ENCODE measurements at regions not wholly inside any gene's neighbourhood (a gene's known extent, or its start where the extent isn't known, plus 50 kb on each side); places are given as distances from the start of the nearest gene placed in this dataset.
"Not testable (repeated sequence)": the region's sequence is repeated elsewhere in the genome, so short reads cannot be mapped to it uniquely, and the experiment has no call there.

- H3K36me3 ChIP-seq (ENCODE audit: insufficient read depth): no peaks in the 10 kb centered on the region
- H3K4me1 ChIP-seq (ENCODE audit: insufficient read depth): no peaks in the 10 kb centered on the region
- 79% methylated on average over 3 of the region's 3 CpGs for WGBS
- DNase-seq (ENCODE audit: extremely low spot score): no peak
- H3K27ac ChIP-seq (ENCODE audit: low read depth): no peak overlapping the region
- H3K4me3 ChIP-seq (ENCODE audit: low read depth, low read length): no peak overlapping the region
Observed at GRCh38 chr7:97310-97841, 95.0 kb upstream of the FAM20C start.

- Histone ChIP-seq H3K27ac (ENCODE audit: low read depth) (no peak overlapping the region), H3K36me3 (ENCODE audit: insufficient read depth) (no peaks in the 10 kb centered on the region), H3K4me3 (ENCODE audit: low read depth, low read length) (no peak overlapping the region), H3K4me1 (ENCODE audit: insufficient read depth) (no peaks in the 10 kb centered on the region)
- DNase-seq (ENCODE audit: extremely low spot score): no peak
- WGBS: 82% methylated on average over 10 of the region's 10 CpGs
Observed at GRCh38 chr7:101146-102046, 91.0 kb upstream of the FAM20C start.

- 85% methylated on average over 13 of the region's 13 CpGs for WGBS
- no peak for DNase-seq (ENCODE audit: extremely low spot score)
- Histone ChIP-seq H3K27ac (ENCODE audit: low read depth) (no peak overlapping the region), H3K4me1 (ENCODE audit: insufficient read depth) (no peaks in the 10 kb centered on the region), H3K36me3 (ENCODE audit: insufficient read depth) (no peaks in the 10 kb centered on the region), H3K4me3 (ENCODE audit: low read depth, low read length) (no peak overlapping the region)
Observed at GRCh38 chr7:102047-102711, 90.2 kb upstream of the FAM20C start.

GRCh38 chr7:102721-103120 is 89.7 kb upstream of the FAM20C start:
- WGBS: 76% methylated on average over 14 of the region's 14 CpGs
- Histone ChIP-seq H3K36me3 (ENCODE audit: insufficient read depth) (no peaks in the 10 kb centered on the region), H3K27ac (ENCODE audit: low read depth) (no peak overlapping the region), H3K4me1 (ENCODE audit: insufficient read depth) (no peaks in the 10 kb centered on the region), H3K4me3 (ENCODE audit: low read depth, low read length) (no peak overlapping the region)
- DNase-seq (ENCODE audit: extremely low spot score): no peak

- not testable (repeated sequence) for H3K27ac ChIP-seq (ENCODE audit: low read depth); H3K4me1 ChIP-seq (ENCODE audit: insufficient read depth); DNase-seq (ENCODE audit: extremely low spot score); H3K4me3 ChIP-seq (ENCODE audit: low read depth, low read length); H3K36me3 ChIP-seq (ENCODE audit: insufficient read depth)
- WGBS: 97% methylated on average over 7 of the region's 10 CpGs
Observed at GRCh38 chr7:103981-104380, 88.4 kb upstream of the FAM20C start.

GRCh38 chr7:105002-105401 is 87.4 kb upstream of the FAM20C start:
- Histone ChIP-seq H3K27ac (ENCODE audit: low read depth) (no peak overlapping the region), H3K36me3 (ENCODE audit: insufficient read depth) (no peaks in the 10 kb centered on the region), H3K4me3 (ENCODE audit: low read depth, low read length) (no peak overlapping the region), H3K4me1 (ENCODE audit: insufficient read depth) (no peaks in the 10 kb centered on the region)
- no peak for DNase-seq (ENCODE audit: extremely low spot score)
- WGBS: 92% methylated on average over 8 of the region's 8 CpGs

GRCh38 chr7:106356-106755 is 86.0 kb upstream of the FAM20C start:
- no peaks in the 10 kb centered on the region for H3K4me1 ChIP-seq (ENCODE audit: insufficient read depth)
- no peak for DNase-seq (ENCODE audit: extremely low spot score)
- WGBS: 44% methylated on average over 5 of the region's 5 CpGs

GRCh38 chr7:107233-107632 is 85.1 kb upstream of the FAM20C start:
- Histone ChIP-seq H3K36me3 (ENCODE audit: insufficient read depth) (no peaks in the 10 kb centered on the region), H3K4me1 (ENCODE audit: insufficient read depth) (no peaks in the 10 kb centered on the region), H3K27ac (ENCODE audit: low read depth) (no peak overlapping the region), H3K4me3 (ENCODE audit: low read depth, low read length) (no peak overlapping the region)
- WGBS: 85% methylated on average over 4 of the region's 4 CpGs
- no peak for DNase-seq (ENCODE audit: extremely low spot score)

More at GRCh38 chr7:106356-106755, 86.0 kb upstream of the FAM20C start:
- Histone ChIP-seq H3K36me3 (ENCODE audit: insufficient read depth) (no peaks in the 10 kb centered on the region), H3K4me3 (ENCODE audit: low read depth, low read length) (no peak overlapping the region), H3K27ac (ENCODE audit: low read depth) (no peak overlapping the region)

GRCh38 chr7:107907-108306 is 84.5 kb upstream of the FAM20C start:
- no peak for DNase-seq (ENCODE audit: extremely low spot score)
- WGBS: 90% methylated on average over 3 of the region's 3 CpGs
- no peak overlapping the region for H3K27ac ChIP-seq (ENCODE audit: low read depth)
- no peak overlapping the region for H3K4me3 ChIP-seq (ENCODE audit: low read depth, low read length)
- no peaks in the 10 kb centered on the region for H3K4me1 ChIP-seq (ENCODE audit: insufficient read depth)
- H3K36me3 ChIP-seq (ENCODE audit: insufficient read depth): no peaks in the 10 kb centered on the region

- 80% methylated on average over 10 of the region's 10 CpGs for WGBS
- DNase-seq (ENCODE audit: extremely low spot score): no peak
- Histone ChIP-seq H3K27ac (ENCODE audit: low read depth) (no peak overlapping the region), H3K36me3 (ENCODE audit: insufficient read depth) (no peaks in the 10 kb centered on the region), H3K4me3 (ENCODE audit: low read depth, low read length) (no peak overlapping the region), H3K4me1 (ENCODE audit: insufficient read depth) (no peaks in the 10 kb centered on the region)
Observed at GRCh38 chr7:109094-109493, 83.3 kb upstream of the FAM20C start.

- WGBS: 80% methylated on average over 21 of the region's 21 CpGs
- DNase-seq (ENCODE audit: extremely low spot score): no peak
- H3K27ac ChIP-seq (ENCODE audit: low read depth): no peak overlapping the region
Observed at GRCh38 chr7:109898-110556, 82.3 kb upstream of the FAM20C start.

GRCh38 chr7:110557-111232 is 81.7 kb upstream of the FAM20C start:
- no peak for DNase-seq (ENCODE audit: extremely low spot score)
- no peak overlapping the region for H3K27ac ChIP-seq (ENCODE audit: low read depth)
- H3K4me1 ChIP-seq (ENCODE audit: insufficient read depth): no peaks in the 10 kb centered on the region
- no peaks in the 10 kb centered on the region for H3K36me3 ChIP-seq (ENCODE audit: insufficient read depth)
- no peak overlapping the region for H3K4me3 ChIP-seq (ENCODE audit: low read depth, low read length)
- 92% methylated on average over 11 of the region's 11 CpGs for WGBS

More at GRCh38 chr7:109898-110556, 82.3 kb upstream of the FAM20C start:
- no peaks in the 10 kb centered on the region for H3K4me1 ChIP-seq (ENCODE audit: insufficient read depth)
- H3K4me3 ChIP-seq (ENCODE audit: low read depth, low read length): no peak overlapping the region
- H3K36me3 ChIP-seq (ENCODE audit: insufficient read depth): no peaks in the 10 kb centered on the region

- WGBS: 91% methylated on average over 1 of the region's 1 CpG
- no peak for DNase-seq (ENCODE audit: extremely low spot score)
- Histone ChIP-seq H3K4me1 (ENCODE audit: insufficient read depth) (no peaks in the 10 kb centered on the region), H3K27ac (ENCODE audit: low read depth) (no peak overlapping the region), H3K36me3 (ENCODE audit: insufficient read depth) (no peaks in the 10 kb centered on the region), H3K4me3 (ENCODE audit: low read depth, low read length) (no peak overlapping the region)
Observed at GRCh38 chr7:111591-111990, 80.8 kb upstream of the FAM20C start.

Data from urinary bladder (tissue), 3 donors.